Hindlimb muscle (tissue), 1 donor: ENCODE measurements at regions not wholly inside any gene's neighbourhood (a gene's known extent, or its start where the extent isn't known, plus 50 kb on each side); places are given as distances from the start of the nearest gene placed in this dataset.
"Not testable (repeated sequence)": the region's sequence is repeated elsewhere in the genome, so short reads cannot be mapped to it uniquely, and the experiment has no call there.

Experiments
- DNase-seq: peaks from one replicate; pipeline ENCODE4 v3.0.0-alpha.2; 2013

DNA sequence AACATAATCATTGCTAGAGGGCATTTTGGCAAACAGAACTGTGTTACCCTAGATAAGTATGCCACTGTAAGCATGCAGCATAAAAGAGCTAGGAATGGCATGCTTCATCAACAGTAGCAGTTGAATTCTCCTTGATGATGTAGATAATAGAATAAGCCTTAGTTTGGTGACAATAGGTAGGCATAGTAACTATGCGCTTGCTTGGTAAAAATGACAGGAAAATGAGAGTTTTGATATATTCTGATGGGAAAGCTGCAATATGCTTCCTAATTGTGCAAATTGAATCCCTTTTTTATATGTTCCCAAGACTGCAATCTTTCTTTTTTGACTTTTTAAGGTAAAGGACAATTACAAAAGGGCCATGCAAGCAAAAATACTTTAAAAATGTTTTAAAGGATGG is 930.9 kb upstream of the FAM98A start:
- no peak for DNase-seq

DNA sequence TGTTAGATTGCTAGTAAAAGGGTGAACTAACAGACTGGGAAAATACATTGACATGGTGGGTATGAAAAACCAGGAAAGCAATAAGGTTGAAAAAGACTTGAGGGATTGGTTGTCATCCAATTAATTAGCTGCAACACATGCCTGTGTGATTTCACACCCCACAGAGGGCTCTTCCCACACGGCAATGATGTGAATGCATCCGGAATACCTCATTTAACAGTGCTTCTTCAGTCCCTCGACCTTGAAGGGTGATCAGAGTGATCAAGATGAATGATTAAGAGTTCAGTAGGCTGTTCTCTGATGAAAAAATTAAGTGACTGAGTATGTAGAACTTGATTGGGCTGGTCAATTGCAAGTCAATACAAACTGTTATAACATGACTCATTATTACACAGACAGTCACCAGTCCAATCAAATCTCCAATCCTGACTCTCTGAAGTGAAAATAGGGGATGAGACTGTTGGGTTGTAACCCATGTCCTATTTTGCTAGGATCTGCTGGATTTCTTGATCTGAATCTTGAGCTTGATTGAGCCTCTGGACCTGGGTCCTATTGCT is 924.9 kb upstream of the FAM98A start:
- DNase-seq: no peak

DNA sequence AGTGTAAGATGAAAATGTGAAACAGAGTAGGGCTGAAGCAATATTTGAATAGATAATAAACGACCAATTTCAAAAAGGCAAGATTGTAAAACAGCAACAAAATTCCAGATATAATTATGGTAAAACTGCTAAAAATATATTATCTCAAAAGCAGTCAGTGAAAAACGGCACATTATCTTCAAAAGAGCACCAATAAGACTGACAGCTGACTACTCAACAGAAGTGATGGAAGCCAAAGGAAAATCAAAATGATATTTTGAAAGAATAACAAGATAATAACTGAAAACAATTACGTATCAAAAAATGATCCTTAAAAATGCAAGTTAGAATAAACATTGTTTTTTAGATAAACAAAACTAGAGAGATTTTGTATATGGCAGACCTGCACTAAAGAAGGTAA is 920.6 kb upstream of the FAM98A start:
- DNase-seq: no peak

DNA sequence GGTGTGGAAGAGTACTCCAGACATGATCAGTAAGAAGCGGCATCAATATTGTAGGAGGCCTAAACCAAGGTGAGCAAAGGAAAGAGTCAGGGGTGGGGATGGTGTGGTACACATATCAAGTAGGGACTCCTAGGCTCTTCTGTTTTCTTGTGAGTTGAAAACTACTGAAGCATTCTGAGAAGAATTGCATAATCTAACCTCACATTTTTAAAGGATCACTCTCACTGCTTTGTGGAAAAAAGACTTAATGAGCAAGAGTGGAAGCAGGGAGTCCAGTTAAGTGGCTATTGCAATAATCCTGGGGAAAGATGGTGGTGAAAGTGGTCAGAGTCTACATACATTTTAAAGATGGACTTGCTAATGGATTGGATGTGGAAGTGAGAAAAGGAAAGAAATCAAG is 899.5 kb upstream of the FAM98A start:
- no peak for DNase-seq

DNA sequence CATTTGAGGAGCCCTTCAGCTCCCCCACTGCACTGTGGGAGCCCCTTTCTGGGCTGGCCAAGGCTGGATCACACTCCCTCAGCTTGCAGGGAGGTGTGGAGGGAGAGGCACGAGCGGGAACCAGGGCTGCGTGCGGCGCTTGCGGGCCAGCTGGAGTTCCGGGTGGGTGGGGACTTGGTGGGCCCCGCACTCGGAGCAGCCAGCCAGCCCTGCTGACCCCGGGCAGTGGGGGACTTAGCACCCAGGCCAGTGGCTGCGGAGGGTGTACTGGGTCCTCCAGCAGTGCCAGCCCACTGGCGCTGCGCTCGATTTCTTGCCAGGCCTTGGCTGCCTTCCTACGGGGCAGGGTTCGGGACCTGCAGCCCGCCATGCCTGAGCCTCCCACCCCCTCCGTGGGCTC is 895.1 kb upstream of the FAM98A start:
- not testable (repeated sequence) for DNase-seq

DNA sequence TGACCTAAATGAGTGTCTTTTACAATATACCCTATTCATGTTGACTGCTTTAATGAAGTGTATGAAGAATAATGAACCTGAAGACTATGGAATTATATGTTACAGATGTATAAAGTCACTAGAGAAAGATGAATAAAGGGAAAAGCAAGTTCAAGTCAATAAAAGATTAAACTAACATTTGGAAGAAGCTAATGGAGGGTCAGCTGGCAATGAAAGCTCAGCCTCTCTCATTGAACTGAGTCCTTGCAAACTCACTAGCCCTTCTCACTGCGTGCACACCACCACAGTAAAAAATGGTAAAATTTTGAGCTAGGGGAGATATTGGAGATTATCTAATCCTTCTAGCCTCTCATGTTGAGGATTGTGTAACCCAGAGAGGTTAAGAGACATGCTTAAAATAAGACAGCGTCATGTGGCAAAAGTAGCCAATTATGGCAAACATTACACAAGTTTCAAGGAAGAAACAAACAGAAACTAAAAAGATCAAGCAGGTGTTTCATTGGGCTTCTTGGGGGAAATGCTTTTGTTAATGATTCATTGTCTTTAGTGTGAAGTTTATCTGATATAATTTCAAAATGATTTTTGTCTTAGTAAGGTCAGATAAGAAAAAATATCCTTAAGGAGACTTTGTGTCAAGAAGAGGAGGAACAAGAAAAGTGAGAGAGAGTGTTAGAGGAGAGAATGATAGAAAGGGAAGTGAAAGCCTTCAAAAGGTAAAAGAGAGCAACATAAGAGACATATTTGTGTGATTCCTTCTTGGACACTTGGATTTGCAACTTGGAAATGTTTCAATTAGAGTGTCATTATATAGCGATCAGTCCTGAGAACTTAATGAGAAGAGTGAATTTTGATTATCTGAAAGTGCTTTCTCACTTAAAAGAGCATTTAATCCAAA is 893.7 kb upstream of the FAM98A start:
- DNase-seq: no peak

DNA sequence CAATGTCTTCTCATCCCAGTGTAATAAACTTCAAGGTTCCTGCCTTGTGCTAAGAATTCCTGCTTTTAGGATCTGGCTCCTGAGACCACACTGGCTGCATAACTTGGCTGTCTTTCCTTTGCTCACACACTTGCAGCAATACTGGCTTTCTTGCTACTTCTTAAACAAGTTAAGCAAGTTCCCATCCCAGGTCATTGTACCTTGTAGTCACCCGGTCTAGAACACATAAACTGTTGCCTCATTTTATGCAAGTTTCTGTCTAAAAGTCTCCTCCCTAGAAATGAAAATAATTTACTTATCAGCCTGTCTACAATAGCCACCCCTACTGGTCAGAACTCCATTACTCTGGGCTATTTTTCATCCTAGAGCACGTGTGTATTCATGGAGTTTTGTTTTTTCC is 887.9 kb upstream of the FAM98A start:
- DNase-seq: no peak

DNA sequence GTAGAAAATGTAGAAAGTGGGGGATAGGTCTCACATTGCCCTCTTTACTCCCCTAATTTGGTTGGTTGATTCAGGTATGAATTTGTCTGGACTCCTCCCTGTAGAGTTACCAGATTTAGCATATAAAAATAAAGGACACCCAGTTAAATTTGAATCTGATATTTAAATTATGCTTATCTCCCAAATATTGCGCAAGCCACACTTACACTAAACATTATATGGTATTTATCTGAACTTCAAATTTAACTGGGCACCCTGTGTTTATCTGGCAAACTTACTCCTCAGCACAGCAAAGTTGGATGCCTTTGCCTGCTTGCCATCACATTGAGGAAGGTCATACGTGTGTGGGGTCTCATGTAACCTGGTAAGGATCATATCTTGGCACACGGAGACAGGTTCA is 882.4 kb upstream of the FAM98A start:
- no peak for DNase-seq

DNA sequence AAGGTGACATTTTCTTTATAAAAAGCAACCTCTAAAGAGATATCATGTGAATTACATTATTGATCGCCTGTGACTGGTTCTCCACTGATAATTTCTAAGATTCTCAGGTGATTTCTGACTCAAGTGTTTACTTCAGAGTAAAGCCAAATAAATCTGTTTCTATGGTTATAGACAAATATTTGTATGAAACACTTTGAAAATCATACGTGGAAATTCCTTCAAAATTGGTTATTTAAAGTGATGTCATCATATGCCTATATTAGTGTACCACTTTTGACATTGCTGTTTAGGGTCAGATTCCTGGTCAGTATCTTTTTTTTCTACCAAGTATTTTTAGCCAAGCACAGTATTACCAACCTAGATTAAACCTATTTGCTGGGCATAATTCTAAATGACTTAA is 881.3 kb upstream of the FAM98A start:
- DNase-seq: no peak

DNA sequence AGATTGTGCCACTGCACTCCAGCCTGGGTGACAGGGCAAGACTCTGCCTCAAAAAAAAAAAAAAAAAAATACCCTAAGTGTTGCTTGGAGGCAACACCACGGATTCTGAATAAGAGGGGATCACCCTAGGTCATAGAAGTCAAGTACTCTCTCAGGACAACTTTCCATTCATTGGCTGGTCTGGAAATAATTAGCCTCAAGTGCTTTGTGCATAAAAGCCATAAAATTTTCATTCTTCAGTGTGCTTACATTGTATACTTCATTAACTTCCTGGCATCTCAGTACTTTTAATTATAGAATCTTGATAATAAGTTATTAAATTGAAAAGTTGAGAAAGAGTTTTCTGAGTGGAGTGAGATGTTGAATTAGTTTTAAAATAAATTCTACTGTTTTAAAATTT is 876.1 kb upstream of the FAM98A start:
- DNase-seq: no peak

DNA sequence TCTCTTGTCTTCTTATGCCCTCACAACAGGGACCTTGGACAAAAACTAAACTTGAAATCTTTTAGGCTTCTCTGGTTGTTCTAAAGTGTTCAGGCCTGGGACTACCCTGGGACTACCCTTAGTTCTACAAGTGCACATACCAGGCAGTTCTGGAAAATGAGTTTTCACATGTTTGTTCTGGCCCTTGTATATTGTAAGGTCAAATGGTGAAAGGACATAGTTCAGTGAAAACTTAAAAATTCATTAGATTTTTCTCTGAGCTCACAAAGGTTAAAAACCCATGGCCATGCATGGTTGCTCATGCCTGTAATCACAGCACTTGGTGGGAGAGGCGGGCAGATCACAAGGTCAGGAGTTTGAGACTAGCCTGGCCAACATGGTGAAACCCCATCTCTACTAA is 875.5 kb upstream of the FAM98A start:
- no peak for DNase-seq

DNA sequence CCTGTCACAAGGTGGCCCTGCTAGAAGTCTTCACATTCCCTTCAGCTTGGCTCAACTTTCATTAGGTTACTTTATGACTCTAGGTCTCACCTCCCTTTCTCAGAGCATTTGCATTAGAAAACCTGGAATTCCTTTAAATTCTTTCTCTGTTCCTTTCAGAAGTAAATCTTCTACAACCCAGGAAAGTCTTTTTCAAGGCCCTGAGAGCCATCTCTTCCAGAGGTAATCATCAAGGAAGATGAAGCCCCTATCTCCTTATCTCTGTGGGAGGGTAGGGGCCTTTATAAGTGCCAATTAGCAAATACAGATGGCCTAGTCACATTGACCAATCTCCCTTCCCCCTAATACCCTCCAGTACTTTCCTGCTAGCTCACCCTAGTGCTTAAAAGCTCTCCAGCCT is 848.0 kb upstream of the FAM98A start:
- DNase-seq: no peak

DNA sequence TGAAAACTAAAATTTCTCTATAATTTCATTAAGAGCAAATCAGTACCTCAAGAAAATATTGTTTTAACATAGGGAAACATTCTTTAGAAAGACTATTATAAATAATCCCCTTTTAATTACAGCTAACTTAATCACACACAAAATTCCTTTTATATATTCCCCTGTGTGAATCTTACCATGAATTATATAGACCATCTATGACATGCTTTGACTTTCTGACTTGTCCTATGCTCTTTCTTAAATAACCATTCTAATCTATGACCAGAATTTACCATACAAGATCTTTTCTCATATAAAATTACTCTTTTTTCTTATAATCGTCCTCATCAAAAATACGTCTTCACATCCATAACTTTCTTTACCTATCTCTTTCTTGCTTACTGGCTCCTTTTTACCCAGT is 824.2 kb upstream of the FAM98A start:
- DNase-seq: no peak

DNA sequence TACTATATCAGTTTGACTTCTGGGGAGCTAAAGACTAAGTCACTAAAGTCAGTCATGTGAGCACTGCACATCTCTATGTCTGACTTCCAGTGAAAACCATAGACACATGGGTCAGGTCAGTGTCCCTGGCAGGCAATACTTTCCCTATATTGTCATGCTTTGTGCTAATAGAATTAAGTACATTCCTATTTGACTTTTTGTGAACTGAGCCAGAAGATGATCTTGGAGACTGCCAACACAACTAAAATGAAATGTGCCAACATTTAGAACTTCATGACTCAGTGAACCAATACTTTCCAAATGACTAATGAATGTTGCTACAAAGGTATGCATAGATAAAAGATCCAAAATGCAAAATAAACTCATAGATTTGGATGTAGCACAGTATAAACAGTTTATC is 820.8 kb upstream of the FAM98A start:
- no peak for DNase-seq

DNA sequence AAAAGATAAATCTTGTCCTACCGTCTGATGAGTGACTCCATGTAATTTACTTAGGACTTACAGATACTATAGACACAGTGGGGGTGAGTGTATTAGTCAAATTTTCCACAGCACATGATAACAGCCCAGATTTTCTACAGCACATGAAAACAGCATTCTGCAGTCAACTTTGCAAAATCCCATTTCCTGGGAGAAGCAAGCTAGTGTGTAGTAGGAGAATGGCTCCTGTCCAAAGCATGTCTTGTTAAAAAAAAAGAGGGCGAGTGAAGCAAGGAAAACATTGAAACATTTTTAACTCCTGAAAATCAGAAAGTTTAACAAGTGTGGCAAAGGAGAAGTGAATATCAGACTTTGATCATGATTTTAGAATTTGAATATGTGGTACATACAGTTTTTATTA is 817.8 kb upstream of the FAM98A start:
- no peak for DNase-seq

DNA sequence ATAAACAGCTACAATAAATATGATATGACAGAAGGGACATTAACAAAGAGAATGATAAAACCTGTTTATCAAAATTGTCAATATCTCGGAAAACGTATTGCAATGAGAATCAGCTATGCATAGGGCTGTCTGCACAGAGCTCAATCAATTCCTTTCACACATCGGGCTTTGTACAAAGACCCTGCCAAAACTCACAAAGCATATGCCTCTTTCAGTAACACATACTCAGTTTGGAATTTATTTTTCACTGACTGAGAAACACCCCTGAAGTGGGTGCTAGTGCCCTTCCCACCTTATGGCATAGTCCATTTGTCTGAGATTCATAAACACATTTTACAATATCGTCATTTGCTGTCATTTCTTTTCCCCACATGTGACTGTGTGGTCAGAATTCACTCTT is 815.8 kb upstream of the FAM98A start:
- no peak for DNase-seq

DNA sequence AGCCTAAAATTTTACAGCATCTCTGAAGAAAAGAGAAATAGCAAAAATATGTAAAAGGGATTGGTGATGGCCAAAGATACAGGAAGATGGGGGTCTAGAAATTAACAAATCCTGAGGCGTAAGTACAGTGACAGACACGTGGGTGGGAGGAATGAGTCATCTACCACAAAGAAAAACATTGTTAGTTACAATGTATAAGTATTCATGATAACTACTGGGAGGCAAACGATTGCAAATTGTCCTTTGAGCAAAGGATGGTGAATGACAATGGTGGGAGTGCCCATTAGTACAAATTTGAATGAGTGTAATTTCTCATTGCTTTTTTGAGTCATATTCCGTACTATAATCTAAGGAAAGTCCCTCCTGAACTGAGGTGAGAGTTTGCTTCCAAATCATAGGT is 809.0 kb upstream of the FAM98A start:
- no peak for DNase-seq

DNA sequence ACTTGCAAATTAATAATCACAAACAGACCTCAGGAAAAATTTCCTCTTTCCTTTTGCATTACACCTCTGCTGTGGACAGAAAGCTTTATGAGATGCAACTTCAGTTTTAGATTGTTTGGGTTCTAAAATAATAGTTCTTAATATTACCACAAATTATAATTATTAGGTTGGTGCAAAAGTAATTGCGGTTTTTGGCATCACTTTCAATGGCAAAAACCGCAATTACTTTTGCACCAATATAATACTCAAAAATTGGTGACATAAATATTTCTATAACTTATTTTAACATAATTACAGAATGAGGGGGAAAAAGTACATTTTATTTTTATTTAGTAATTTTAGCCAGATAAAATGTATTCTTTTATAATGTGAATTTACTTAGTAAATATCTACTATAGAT is 804.4 kb upstream of the FAM98A start:
- no peak for DNase-seq

DNA sequence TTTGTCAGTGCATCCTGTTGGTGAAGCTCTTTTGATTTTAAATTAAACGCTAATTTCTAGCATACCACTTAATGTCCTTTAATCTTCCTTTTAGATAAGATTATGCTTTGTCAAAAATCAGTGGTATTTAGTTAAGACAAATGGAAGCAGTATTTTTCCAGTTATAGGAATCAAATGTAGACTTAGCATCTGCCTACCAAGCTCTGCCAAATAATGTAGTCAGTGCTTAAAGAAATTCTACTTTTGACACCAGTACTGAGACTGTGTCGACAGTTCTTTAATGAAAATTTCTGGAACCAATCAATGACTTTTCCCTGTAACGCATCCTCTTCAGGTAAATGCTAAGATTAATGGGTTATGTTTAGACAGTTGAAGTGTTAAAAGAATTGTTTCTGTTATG is 803.3 kb upstream of the FAM98A start:
- DNase-seq: no peak

DNA sequence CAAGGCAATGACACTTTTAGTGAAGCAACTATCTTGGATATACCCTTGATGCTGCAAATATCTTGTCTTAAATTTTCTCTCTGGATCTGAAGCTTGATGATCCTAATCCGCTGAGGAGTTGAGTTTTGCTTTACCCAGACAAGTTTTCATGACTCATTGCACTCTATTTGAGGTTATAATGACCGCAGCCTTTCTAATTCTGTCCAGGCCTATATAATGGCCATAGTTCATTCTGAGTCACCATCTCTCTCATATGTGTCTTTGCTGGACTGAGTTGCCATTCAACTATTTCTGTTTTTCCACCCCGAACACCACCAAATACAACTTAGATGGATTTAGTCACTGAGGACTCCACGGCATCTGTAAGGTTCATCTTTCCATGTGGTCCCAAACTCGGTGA is 802.1 kb upstream of the FAM98A start:
- no peak for DNase-seq

DNA sequence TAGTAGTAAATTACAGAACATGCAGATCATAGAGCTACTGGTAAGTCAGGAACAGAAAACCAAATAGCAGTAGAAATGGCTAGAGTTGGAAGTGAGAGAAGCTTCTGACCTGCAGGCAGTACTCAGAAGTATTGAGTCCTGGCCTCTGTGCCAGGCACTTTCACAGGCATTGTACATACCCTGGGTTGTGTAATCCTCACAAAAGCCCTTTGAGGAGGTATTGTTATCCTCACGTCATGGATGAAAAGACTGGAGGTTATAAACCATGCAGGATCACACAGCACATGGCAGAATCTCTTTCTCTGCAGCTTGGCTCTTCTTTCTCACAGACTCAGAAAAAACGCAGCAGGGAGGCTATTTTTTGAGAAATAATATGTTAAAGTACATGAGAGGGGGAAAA is 789.3 kb upstream of the FAM98A start:
- DNase-seq: no peak

DNA sequence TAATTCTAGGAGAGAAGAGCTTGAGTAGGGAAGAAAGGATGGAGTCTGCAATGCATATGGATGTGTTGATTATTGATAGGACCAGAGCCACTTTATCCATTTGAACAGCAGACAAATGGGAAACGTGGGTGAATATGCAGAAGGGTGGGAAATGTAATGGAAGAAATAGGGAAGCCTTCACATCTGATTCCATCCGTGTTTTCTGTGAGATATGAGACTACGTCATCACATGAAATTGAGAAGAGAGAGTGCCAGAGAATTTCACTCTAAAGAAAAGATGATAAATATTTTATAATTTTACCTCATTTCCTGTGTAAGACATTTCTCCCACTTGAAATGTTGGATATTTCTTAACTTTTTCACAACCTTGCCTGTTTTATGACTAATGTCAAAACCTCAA is 788.4 kb upstream of the FAM98A start:
- no peak for DNase-seq

DNA sequence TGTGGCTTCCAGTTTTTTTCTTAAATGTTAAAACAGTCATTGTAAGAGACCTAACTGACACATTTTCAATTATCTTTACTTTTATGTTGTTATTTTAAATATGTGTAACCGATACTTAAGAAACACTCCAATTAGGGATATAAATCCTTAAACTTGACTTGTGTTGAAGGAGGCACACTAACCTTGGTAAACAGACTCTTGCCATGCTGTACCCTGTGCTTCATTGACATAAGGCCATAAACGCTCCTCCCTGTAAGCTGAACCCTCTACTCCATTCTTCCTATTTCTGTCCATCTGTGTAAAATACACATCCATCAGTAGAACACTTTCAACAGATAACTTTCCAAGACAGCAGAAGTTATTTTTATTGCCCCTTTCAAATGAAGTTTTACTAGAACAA is 780.5 kb upstream of the FAM98A start:
- no peak for DNase-seq

DNA sequence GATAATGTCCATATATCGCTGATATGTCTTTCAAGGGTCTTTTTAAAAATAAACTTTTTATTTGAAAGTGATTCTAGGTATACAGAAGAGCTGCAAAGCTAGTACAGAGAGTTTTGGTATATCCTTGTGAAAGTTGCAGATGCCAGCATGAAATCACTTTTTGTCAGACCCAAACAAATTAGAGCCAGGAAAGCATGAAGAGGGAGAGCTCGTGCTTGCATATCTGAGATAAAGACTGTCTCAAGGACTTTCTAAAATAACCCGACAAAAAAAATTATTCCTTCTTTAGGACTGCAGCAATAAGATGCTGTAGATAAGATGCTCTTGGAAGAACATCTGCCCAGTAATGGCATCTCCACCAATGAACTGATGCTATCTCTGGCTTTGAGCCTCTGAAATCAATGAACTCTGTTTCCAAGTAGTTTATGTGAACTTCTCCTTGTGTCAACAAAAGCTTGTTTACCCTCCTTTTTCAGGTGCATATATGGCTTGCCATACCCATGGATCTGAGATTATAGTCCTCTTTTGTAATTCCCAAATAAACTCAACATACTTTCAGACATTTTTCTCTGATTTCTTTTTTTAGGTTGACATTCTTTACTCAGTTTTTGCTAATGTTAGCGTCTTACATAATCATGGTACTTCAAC is 774.6 kb upstream of the FAM98A start:
- no peak for DNase-seq
